Astrocyte (in vitro differentiated cells and primary cell): ENCODE measurements at regions not wholly inside any gene's neighbourhood (a gene's known extent, or its start where the extent isn't known, plus 50 kb on each side); places are given as distances from the start of the nearest gene placed in this dataset.

Experiments used
- CTCF ChIP-seq: IDR thresholded peaks from 2 replicates; pipeline ENCODE4 v1.5.1; 2011; ENCODE audit warnings: low read depth, mild to moderate bottlenecking, inconsistent platforms, low read length, moderate library complexity; ENCODE audit not compliant: insufficient read depth
- EZH2 ChIP-seq: IDR thresholded peaks from 2 replicates; pipeline ENCODE4 v1.6.1; 2012; ENCODE audit warnings: mild to moderate bottlenecking, low read length, inconsistent platforms; ENCODE audit not compliant: insufficient read depth

GRCh38 chr3:20302766-20303165, 116.8 kb upstream of the SGO1 start:
- TF ChIP-seq CTCF, result no peak
- no peak for TF ChIP-seq EZH2
